Activated CD4-positive, alpha-beta T cell treated with anti-CD3 and anti-CD28 coated beads, Interleukin-2, amount 10 ng/mL, durations not matched to agents 7 days and 5 days (primary cell): ENCODE measurements at regions not wholly inside any gene's neighbourhood (a gene's known extent, or its start where the extent isn't known, plus 50 kb on each side); places are given as distances from the start of the nearest gene placed in this dataset.

ENCODE experiments used
- CTCF ChIA-PET: fragments of 350-600 bp; sonication (Branson Sonifier 250); formaldehyde crosslinking; loops from one replicate; lab custom pipeline; 2021; ENCODE audit warnings: antibody characterized with exemption; lab: Charles Lee
- POLR2A ChIA-PET: fragments of 350-600 bp; sonication (Branson Sonifier 250); formaldehyde crosslinking; loops from one replicate; lab custom pipeline; 2021; ENCODE audit warnings: antibody characterized with exemption; lab: Charles Lee
- DNase-seq: peaks from one replicate; pipeline ENCODE4 v3.0.0-alpha.2; 2020
- H3K27ac Mint-ChIP-seq: one replicate; pipeline ENCODE4 v1.8.0; 2021; ENCODE audit warnings: mild to moderate bottlenecking, moderate library complexity, mixed read lengths
- H3K27me3 Mint-ChIP-seq: one replicate; pipeline ENCODE4 v1.8.0; 2021; ENCODE audit warnings: mixed read lengths
- H3K36me3 Mint-ChIP-seq: one replicate; pipeline ENCODE4 v1.8.0; 2021; ENCODE audit warnings: low read depth, mixed read lengths
- H3K4me1 Mint-ChIP-seq: one replicate; pipeline ENCODE4 v1.8.0; 2021; ENCODE audit warnings: mixed read lengths
- H3K4me3 Mint-ChIP-seq: one replicate; pipeline ENCODE4 v1.8.0; 2021; ENCODE audit warnings: mild to moderate bottlenecking, moderate library complexity, mixed read lengths
- H3K9me3 Mint-ChIP-seq: one replicate; pipeline ENCODE4 v1.8.0; 2021; ENCODE audit warnings: mixed read lengths

- Mint-ChIP-seq H3K27ac (peak overlapping the region; percentile 32), H3K4me3 (no peak overlapping the region), H3K36me3 (peaks cover 3% of the 10 kb centered on the region), H3K4me1 (peaks cover 65% of the 10 kb centered on the region), H3K9me3 (no peaks in the 10 kb centered on the region), H3K27me3 (peaks cover 5% of the 10 kb centered on the region)
- ChIA-PET CTCF (interaction anchor here (0.6 to 2.7 kb wide), 35 partner anchors 9 to 1971 kb away, joined by 3 to 56 read pairs (median 3); partner anchors contain the start of gene CCND2), POLR2A (interaction anchor here (1.5 to 1.6 kb wide), 2 partner anchors 161 to 168 kb away, joined by 4 to 12 read pairs; no protein-coding TSS in a partner anchor)
- no peak for DNase-seq
These were observed 165.5 kb upstream of the CCND2 start for GRCh38 chr12:4107911-4108697.

GRCh38 chr12:4107436-4107878 lies 166.1 kb upstream of the CCND2 start:
- peaks cover 58% of the 10 kb centered on the region for H3K4me1 Mint-ChIP-seq
- H3K27ac Mint-ChIP-seq = peak overlapping the region; percentile 87
- peaks cover 5% of the 10 kb centered on the region for H3K27me3 Mint-ChIP-seq
- CTCF ChIA-PET = interaction anchor here (0.6 to 2.7 kb wide), 33 partner anchors 10 to 1972 kb away, joined by 3 to 56 read pairs (median 3); partner anchors contain the start of gene CCND2
- H3K9me3 Mint-ChIP-seq = no peaks in the 10 kb centered on the region
- no peak overlapping the region for H3K4me3 Mint-ChIP-seq
- peaks cover 3% of the 10 kb centered on the region for H3K36me3 Mint-ChIP-seq
- POLR2A ChIA-PET = interaction anchor here (0.6 to 1.6 kb wide), 3 partner anchors 162 to 171 kb away, joined by 3 to 12 read pairs (median 4); no protein-coding TSS in a partner anchor
- peak; percentile 87 for DNase-seq

GRCh38 chr12:4106621-4107020 lies 166.9 kb upstream of the CCND2 start:
- ChIA-PET CTCF (interaction anchor here (0.7 to 2.7 kb wide), 15 partner anchors 10 to 176 kb away, joined by 3 to 56 read pairs (median 5); partner anchors contain the start of gene CCND2), POLR2A (interaction anchor here (1.5 kb wide), 1 partner anchor 162 kb away, joined by 4 read pairs; no protein-coding TSS in a partner anchor)
- H3K27me3 Mint-ChIP-seq = peaks cover 4% of the 10 kb centered on the region
- peaks cover 1% of the 10 kb centered on the region for H3K36me3 Mint-ChIP-seq
- no peaks in the 10 kb centered on the region for H3K9me3 Mint-ChIP-seq
- peak overlapping the region; percentile 5 for H3K4me3 Mint-ChIP-seq
- peak; percentile 33 for DNase-seq
- peaks cover 50% of the 10 kb centered on the region for H3K4me1 Mint-ChIP-seq
- peak overlapping the region; percentile 87 for H3K27ac Mint-ChIP-seq

GRCh38 chr12:4104722-4105244 lies 168.8 kb upstream of the CCND2 start:
- Mint-ChIP-seq H3K27me3 (peaks cover 7% of the 10 kb centered on the region), H3K4me3 (no peak overlapping the region), H3K9me3 (no peaks in the 10 kb centered on the region), H3K27ac (no peak overlapping the region), H3K36me3 (no peaks in the 10 kb centered on the region), H3K4me1 (peaks cover 35% of the 10 kb centered on the region)
- POLR2A ChIA-PET = no interaction called here
- CTCF ChIA-PET = no interaction called here
- DNase-seq = no peak

- POLR2A ChIA-PET = no interaction called here
- no peaks in the 10 kb centered on the region for H3K9me3 Mint-ChIP-seq
- no peaks in the 10 kb centered on the region for H3K36me3 Mint-ChIP-seq
- H3K4me3 Mint-ChIP-seq = no peak overlapping the region
- H3K4me1 Mint-ChIP-seq = peaks cover 8% of the 10 kb centered on the region
- CTCF ChIA-PET = interaction anchor here (1.0 kb wide), 1 partner anchor 12 kb away, joined by 3 read pairs; no protein-coding TSS in a partner anchor
- H3K27ac Mint-ChIP-seq = no peak overlapping the region
- H3K27me3 Mint-ChIP-seq = peaks cover 13% of the 10 kb centered on the region
- no peak for DNase-seq
These were observed 174.3 kb upstream of the CCND2 start for GRCh38 chr12:4099276-4099675.

- no peak for DNase-seq
- Mint-ChIP-seq H3K27me3 (peaks cover 15% of the 10 kb centered on the region), H3K4me1 (peaks cover 4% of the 10 kb centered on the region), H3K27ac (no peak overlapping the region), H3K4me3 (no peak overlapping the region), H3K9me3 (no peaks in the 10 kb centered on the region), H3K36me3 (no peaks in the 10 kb centered on the region)
- CTCF ChIA-PET = interaction anchor here (0.6 to 0.9 kb wide), 3 partner anchors 16 to 62 kb away, joined by 3 read pairs; no protein-coding TSS in a partner anchor
- POLR2A ChIA-PET = no interaction called here
These were observed 182.4 kb upstream of the CCND2 start for GRCh38 chr12:4091016-4091743.

- Mint-ChIP-seq H3K4me3 (no peak overlapping the region), H3K27me3 (peaks cover 13% of the 10 kb centered on the region), H3K9me3 (no peaks in the 10 kb centered on the region), H3K27ac (no peak overlapping the region), H3K36me3 (no peaks in the 10 kb centered on the region), H3K4me1 (peaks cover 4% of the 10 kb centered on the region)
- DNase-seq = no peak
- ChIA-PET POLR2A (no interaction called here), CTCF (interaction anchor here (0.9 kb wide), 1 partner anchor 18 kb away, joined by 3 read pairs; no protein-coding TSS in a partner anchor)
These were observed 183.6 kb upstream of the CCND2 start for GRCh38 chr12:4089956-4090355.

GRCh38 chr12:4089121-4089606 lies 184.4 kb upstream of the CCND2 start:
- H3K27ac Mint-ChIP-seq = no peak overlapping the region
- CTCF ChIA-PET = interaction anchor here (0.9 to 1.0 kb wide), 2 partner anchors 17 to 32 kb away, joined by 3 to 4 read pairs; no protein-coding TSS in a partner anchor
- POLR2A ChIA-PET = no interaction called here

GRCh38 chr12:4088451-4088850 lies 185.1 kb upstream of the CCND2 start:
- POLR2A ChIA-PET = no interaction called here
- peaks cover 3% of the 10 kb centered on the region for H3K27me3 Mint-ChIP-seq

More at GRCh38 chr12:4089121-4089606, 184.4 kb upstream of the CCND2 start:
- Mint-ChIP-seq H3K4me3 (no peak overlapping the region), H3K27me3 (peaks cover 9% of the 10 kb centered on the region), H3K4me1 (peaks cover 4% of the 10 kb centered on the region), H3K9me3 (no peaks in the 10 kb centered on the region), H3K36me3 (no peaks in the 10 kb centered on the region)
- DNase-seq = no peak

GRCh38 chr12:4086481-4086880 lies 187.1 kb upstream of the CCND2 start:
- Mint-ChIP-seq H3K36me3 (no peaks in the 10 kb centered on the region), H3K4me1 (peaks cover 4% of the 10 kb centered on the region), H3K27me3 (no peaks in the 10 kb centered on the region), H3K4me3 (no peak overlapping the region), H3K27ac (no peak overlapping the region), H3K9me3 (no peaks in the 10 kb centered on the region)
- ChIA-PET POLR2A (no interaction called here), CTCF (interaction anchor here (1.3 kb wide), 1 partner anchor 20 kb away, joined by 3 read pairs; no protein-coding TSS in a partner anchor)
- DNase-seq = no peak

More at GRCh38 chr12:4088451-4088850, 185.1 kb upstream of the CCND2 start:
- no peaks in the 10 kb centered on the region for H3K9me3 Mint-ChIP-seq
- no peak overlapping the region for H3K4me3 Mint-ChIP-seq
- peaks cover 4% of the 10 kb centered on the region for H3K4me1 Mint-ChIP-seq
- DNase-seq = no peak
- no peaks in the 10 kb centered on the region for H3K36me3 Mint-ChIP-seq
- H3K27ac Mint-ChIP-seq = no peak overlapping the region
- CTCF ChIA-PET = interaction anchor here (1.0 kb wide), 1 partner anchor 31 kb away, joined by 4 read pairs; no protein-coding TSS in a partner anchor

GRCh38 chr12:4084573-4084972 lies 189.0 kb upstream of the CCND2 start:
- no peaks in the 10 kb centered on the region for H3K4me1 Mint-ChIP-seq
- peaks cover 3% of the 10 kb centered on the region for H3K9me3 Mint-ChIP-seq
- no peak for DNase-seq
- no peak overlapping the region for H3K27ac Mint-ChIP-seq
- no peak overlapping the region for H3K4me3 Mint-ChIP-seq
- ChIA-PET POLR2A (no interaction called here), CTCF (no interaction called here)
- H3K36me3 Mint-ChIP-seq = no peaks in the 10 kb centered on the region
- H3K27me3 Mint-ChIP-seq = peaks cover 6% of the 10 kb centered on the region

GRCh38 chr12:4082809-4083403 lies 190.7 kb upstream of the CCND2 start:
- H3K9me3 Mint-ChIP-seq = peaks cover 3% of the 10 kb centered on the region
- no peak overlapping the region for H3K27ac Mint-ChIP-seq
- H3K27me3 Mint-ChIP-seq = peaks cover 13% of the 10 kb centered on the region
- H3K4me1 Mint-ChIP-seq = no peaks in the 10 kb centered on the region
- no peaks in the 10 kb centered on the region for H3K36me3 Mint-ChIP-seq
- POLR2A ChIA-PET = no interaction called here
- CTCF ChIA-PET = interaction anchor here (0.9 kb wide), 1 partner anchor 57 kb away, joined by 3 read pairs; no protein-coding TSS in a partner anchor
- no peak for DNase-seq
- H3K4me3 Mint-ChIP-seq = no peak overlapping the region
